Prostate gland (tissue), 2 donors: ENCODE measurements at regions not wholly inside any gene's neighbourhood (a gene's known extent, or its start where the extent isn't known, plus 50 kb on each side); places are given as distances from the start of the nearest gene placed in this dataset.
"Not testable (repeated sequence)": the region's sequence is repeated elsewhere in the genome, so short reads cannot be mapped to it uniquely, and the experiment has no call there.

ENCODE experiments used
- DNase-seq: peaks from one replicate; pipeline ENCODE4 v3.0.0-alpha.2; 2019; ENCODE audit warnings: low spot score
- H3K27ac ChIP-seq, 2 donors: fragments of 200-600 bp; sonication (generic); 2 replicates each; pipeline ENCODE4 v1.5.1; 2017 to 2019
- H3K27me3 ChIP-seq: fragments of 200-600 bp; sonication (generic); replicated peaks from 2 replicates; pipeline ENCODE4 v1.5.1; 2019; ENCODE audit not compliant: insufficient read depth
- H3K36me3 ChIP-seq, 2 donors: fragments of 200-600 bp; sonication (generic); 1 replicate in 1 of 2; 2 replicates in 1 of 2; pipeline versions ENCODE4 v1.5.1 to v1.8.1; 2017 to 2019
- H3K4me1 ChIP-seq: fragments of 200-600 bp; sonication (generic); replicated peaks from 2 replicates; pipeline ENCODE4 v1.5.1; 2019
- H3K4me3 ChIP-seq, 2 donors: fragments of 200-600 bp; sonication (generic); 2 replicates each; pipeline ENCODE4 v1.5.1; 2017 to 2019
- H3K9me3 ChIP-seq: fragments of 200-600 bp; sonication (generic); 2 replicates; pipeline ENCODE4 v1.5.1; 2017
- POLR2A ChIP-seq: fragments of 450-650 bp; IDR thresholded peaks from one replicate; pipeline ENCODE4 v1.6.1; 2016; ENCODE audit warnings: antibody characterized with exemption, mild to moderate bottlenecking
- POLR2AphosphoS5 ChIP-seq: sonication (generic); formaldehyde crosslinking; IDR thresholded peaks from one replicate; pipeline ENCODE4 v1.6.1; 2017; ENCODE audit warnings: antibody characterized with exemption
- WGBS: methylation state at CpG from one replicate; pipeline ENCODE4 v1.1.5; 2018; 5-methylcytosine and 5-hydroxymethylcytosine counted together
- intact Hi-C: fragments of 100-400 bp; cut with DNase I; formaldehyde crosslinking; loops from one replicate; pipeline ENCODE4 v1.14.2; 2022
- TF ChIP-seq, protein P1 (sequence below), 4 experiments: fragments of 200-600 bp in 2 of 4; fragments of 450-650 bp in 2 of 4; sonication (generic) in 2 of 4; IDR thresholded peaks; 1 replicate in 3 of 4; 2 replicates in 1 of 4; pipeline ENCODE4 v1.5.1; 2016 to 2019; ENCODE audit warnings: antibody characterized with exemption in 4 of 4, mild to moderate bottlenecking in 2 of 4, moderate library complexity in 2 of 4

DNA sequence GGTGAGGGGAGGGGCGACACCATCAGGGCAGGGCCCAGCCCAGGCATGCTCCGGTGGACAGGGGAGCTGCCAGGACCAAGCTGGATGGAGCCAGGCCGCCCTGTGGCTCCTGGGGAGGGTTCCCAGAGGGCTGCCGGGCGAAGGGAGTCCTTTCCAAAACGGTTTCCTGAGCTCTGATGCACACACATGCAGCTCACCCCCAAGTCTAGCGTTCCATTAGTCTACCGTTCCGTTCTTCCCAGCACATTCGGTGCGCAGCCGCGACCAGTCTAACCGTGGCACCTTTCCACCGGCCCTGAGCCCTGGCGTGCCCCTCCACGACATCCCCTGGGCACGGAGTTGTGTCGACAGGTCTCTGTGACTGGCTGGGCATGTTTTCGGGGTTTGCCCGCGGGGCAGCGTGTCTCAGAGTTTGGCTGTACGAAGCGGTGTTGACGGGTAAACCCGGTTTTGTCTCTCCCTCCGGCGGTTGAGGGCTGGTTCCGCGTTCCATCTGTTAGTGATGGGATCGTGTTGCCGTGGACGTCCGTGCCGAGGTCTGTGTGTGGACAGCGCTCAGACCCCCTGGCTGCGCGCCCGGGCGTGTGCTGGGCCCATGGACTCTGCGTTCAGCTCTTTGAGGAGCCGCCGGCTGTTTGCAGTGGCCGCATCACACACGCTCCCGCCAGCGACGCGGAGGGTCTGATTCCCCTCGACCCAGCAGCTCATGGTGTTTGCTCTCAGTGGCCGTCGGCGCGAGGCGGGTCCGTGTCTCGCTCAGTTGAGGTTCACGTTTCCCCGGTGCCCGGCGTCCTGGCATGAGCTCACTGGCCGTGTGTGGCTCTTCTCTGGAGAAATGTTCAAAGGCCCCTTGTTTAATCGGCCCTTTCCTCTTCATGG lies 121.2 kb downstream of the IGLL1 start:
- intact Hi-C loops, result no loop called here
- no peak for TF ChIP-seq POLR2AphosphoS5
- TF ChIP-seq POLR2A, result no peak
- TF ChIP-seq, protein P1, sequence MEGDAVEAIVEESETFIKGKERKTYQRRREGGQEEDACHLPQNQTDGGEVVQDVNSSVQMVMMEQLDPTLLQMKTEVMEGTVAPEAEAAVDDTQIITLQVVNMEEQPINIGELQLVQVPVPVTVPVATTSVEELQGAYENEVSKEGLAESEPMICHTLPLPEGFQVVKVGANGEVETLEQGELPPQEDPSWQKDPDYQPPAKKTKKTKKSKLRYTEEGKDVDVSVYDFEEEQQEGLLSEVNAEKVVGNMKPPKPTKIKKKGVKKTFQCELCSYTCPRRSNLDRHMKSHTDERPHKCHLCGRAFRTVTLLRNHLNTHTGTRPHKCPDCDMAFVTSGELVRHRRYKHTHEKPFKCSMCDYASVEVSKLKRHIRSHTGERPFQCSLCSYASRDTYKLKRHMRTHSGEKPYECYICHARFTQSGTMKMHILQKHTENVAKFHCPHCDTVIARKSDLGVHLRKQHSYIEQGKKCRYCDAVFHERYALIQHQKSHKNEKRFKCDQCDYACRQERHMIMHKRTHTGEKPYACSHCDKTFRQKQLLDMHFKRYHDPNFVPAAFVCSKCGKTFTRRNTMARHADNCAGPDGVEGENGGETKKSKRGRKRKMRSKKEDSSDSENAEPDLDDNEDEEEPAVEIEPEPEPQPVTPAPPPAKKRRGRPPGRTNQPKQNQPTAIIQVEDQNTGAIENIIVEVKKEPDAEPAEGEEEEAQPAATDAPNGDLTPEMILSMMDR (IDR thresholded peaks at IDR 0.05), result no peak
- Histone ChIP-seq H3K9me3 (no peaks in the 10 kb centered on the region), H3K4me3 (no peak overlapping the region), H3K27me3 (no peaks in the 10 kb centered on the region), H3K27ac (no peak overlapping the region), H3K4me1 (no peaks in the 10 kb centered on the region), H3K36me3 (no peaks in the 10 kb centered on the region)
- no peak for DNase-seq
- WGBS, result 87% methylated on average over 64 of the region's 64 CpGs

DNA sequence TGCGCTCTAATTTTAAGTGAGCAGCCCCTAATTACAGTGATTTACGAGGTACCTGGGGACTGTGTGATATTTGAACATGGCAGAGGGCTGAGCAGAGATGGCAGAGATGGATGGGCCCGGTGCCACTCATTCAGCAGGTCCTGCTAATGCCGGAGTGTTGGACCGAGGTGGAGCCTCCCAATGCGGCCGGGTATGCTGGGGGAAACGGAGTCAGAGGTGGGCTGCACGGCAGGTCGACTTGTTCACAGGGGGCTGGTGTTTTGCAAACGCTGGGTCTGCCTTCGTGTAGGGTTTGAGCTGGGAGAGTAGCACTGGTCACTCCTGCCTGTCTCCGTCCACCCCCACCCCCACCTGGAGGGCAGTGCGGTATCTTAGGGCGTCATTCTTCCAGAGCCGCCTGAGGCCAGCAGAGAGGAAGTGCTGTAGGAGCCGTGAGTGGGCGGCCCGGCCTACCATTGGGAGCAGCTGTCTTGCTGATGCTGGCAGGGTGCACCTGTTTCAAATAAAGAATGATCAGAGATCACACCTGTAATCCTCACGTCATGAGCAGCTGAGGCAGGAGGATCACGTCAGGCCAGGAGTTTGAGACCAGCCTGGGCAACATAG lies 122.6 kb downstream of the IGLL1 start:
- Histone ChIP-seq H3K4me1 (no peaks in the 10 kb centered on the region), H3K36me3 (no peaks in the 10 kb centered on the region), H3K27ac (no peak overlapping the region), H3K9me3 (no peaks in the 10 kb centered on the region), H3K4me3 (no peak overlapping the region), H3K27me3 (no peaks in the 10 kb centered on the region)
- no peak for TF ChIP-seq POLR2AphosphoS5
- TF ChIP-seq POLR2A, result no peak
- TF ChIP-seq, protein P1 (IDR thresholded peaks at IDR 0.05), result no peak
- 66% methylated on average over 17 of the region's 21 CpGs for WGBS
- DNase-seq, result no peak
- intact Hi-C loops, result no loop called here

DNA sequence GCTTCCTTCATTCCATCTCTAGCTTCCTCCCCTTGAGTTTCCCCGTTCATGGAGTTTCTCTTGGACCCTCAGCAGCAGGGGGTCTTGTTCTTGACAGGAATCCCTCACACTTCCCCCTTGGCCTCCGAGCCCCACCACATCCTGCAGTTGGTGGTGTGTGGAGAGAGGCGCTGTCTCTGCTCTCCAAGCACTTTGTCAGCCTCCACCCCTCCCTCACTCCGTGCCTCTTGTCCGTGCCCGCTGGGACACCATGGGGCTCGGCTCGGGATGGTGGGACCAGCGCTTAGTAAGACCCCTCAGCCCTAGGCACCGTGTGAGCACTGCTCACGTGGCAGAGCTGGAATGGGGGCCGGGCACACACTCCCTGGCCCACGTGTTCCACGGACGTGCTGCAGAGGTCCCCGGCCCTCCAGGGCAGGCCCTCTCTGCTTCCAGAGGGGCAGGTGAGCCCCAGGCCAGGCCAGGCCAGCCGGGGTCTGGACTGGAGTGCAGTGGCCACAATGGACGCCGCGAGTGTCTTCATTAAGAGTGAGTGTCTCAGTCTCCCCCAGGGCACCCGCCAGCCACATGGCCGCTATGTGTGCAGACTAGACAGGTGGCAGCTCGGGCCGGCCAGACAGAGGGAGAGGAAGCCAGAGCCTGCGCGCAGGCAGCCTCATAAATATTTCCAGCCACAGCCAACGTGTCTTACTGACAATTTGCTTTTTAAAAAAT lies 123.3 kb downstream of the IGLL1 start:
- H3K4me1 ChIP-seq, H3K36me3 ChIP-seq, H3K9me3 ChIP-seq, H3K4me3 ChIP-seq, intact Hi-C loops, H3K27ac ChIP-seq, H3K27me3 ChIP-seq: not testable (repeated sequence)
- DNase-seq, result peak; percentile 48
- WGBS, result 55% methylated on average over 27 of the region's 27 CpGs

DNA sequence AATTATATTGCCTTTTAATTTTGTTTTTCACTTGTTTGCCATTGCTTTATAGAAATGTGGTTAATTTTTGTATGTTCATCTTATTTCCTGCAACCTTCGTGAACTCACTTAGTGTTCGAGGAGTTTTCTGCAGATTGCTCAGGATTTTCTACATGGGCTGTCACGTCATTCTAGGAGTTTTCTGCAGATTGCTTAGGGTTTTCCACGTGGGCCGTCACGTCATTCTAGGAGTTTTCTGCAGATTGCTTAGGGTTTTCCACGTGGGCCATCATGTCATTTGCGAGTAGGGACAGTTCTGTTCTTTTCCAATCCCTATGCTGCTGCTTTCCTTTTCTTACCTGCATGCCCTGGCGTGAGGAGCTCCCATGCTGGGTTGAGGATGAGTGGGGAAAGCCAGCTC lies 125.7 kb downstream of the IGLL1 start:
- H3K4me1 ChIP-seq, H3K9me3 ChIP-seq, H3K27ac ChIP-seq, H3K4me3 ChIP-seq, H3K36me3 ChIP-seq, DNase-seq, intact Hi-C loops, H3K27me3 ChIP-seq: not testable (repeated sequence)
- 89% methylated on average over 9 of the region's 9 CpGs for WGBS

DNA sequence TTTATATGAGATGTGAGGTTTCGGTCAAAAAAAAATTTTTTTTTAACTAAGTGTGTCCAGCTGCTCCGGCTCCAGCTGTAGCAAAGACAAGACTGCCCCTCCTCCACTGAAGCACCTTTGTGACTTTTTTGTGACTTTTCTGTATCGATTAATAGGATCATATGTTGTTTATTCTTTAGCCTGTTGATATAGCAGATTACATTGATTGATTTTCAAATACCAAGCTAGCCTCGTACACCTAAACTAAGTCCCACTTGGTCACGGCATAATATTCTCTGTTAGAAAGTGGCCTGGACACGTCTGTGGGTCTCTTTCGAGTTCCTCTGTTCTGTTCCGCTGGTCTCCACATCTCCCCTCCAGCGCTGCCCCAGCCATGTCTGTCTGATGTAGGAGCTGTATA lies 126.8 kb downstream of the IGLL1 start:
- H3K27me3 ChIP-seq, result no peaks in the 10 kb centered on the region
- H3K36me3 ChIP-seq, result no peaks in the 10 kb centered on the region
- TF ChIP-seq, protein P1 (IDR thresholded peaks at IDR 0.05), result no peak
- TF ChIP-seq POLR2AphosphoS5 (no peak), POLR2A (no peak)
- 89% methylated on average over 9 of the region's 9 CpGs for WGBS
- no peaks in the 10 kb centered on the region for H3K9me3 ChIP-seq
- H3K4me3 ChIP-seq, result no peak overlapping the region
- no peak for DNase-seq
- H3K4me1 ChIP-seq, result no peaks in the 10 kb centered on the region
- no peak overlapping the region for H3K27ac ChIP-seq
- intact Hi-C loops, result no loop called here
